SHP77 treated with DMSO at 0.1 percent for 48 hours (cell line): ENCODE measurements at regions not wholly inside any gene's neighbourhood (a gene's known extent, or its start where the extent isn't known, plus 50 kb on each side); places are given as distances from the start of the nearest gene placed in this dataset.

Source experiments
- DNase-seq: peaks from one replicate; lab custom pipeline; 2025; lab: John Stamatoyannopoulos, UW

- DNase-seq, result no peak
Observed at GRCh38 chr1:95370691-95371562, 136.9 kb downstream of the RWDD3 start.

DNA sequence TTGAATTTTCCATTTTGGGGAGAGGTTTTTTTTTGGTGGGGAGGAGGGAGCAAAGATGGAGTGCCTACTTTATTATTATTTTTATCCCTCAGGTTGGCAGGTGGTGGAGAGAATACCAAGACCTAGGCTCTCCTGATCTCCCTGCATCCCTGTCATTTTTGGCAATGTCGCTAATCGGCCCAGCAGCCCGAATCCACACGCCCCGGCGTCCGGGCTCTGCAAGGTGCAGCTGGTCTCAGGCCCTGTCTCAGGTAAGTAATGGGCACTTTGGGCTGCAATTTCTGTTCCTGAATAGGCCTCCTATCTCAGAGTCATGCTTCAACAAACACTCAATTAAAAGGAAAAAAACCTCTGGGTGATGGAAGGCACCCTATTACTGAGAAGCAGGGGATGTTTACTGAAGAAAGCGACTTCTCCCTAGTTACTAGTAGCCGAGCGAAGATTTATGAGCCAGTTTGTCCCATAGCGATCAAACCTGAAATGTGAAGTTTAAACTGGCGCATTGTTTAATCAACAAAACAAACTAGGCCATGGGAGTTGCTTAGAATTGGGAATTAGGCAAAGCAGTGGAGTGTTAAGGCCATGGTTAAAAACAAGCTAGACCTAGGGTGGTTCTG is 137.8 kb downstream of the RWDD3 start:
- no peak for DNase-seq

- no peak for DNase-seq
Observed at GRCh38 chr1:95375174-95375573, 141.2 kb downstream of the RWDD3 start.

DNA sequence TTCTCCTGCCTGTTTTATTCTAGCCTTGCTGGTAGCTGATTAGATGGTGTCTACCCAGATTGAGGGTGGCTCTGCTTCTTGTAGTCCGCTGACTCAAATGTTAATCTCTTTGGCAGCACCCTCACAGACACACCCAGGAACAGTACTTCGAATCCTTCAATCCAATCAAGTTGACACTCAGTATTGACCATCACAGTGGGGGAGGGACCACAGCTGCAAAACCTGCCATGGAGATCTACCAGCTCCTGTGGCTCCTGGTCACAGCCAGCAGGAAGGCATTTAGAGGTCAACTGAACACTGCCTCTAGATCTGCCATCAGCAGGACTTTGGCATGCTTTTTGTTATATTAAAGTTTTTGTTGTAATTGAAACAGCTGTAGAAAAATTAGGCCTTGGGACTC is 146.9 kb downstream of the RWDD3 start:
- DNase-seq, result no peak

- DNase-seq, result no peak
Observed at GRCh38 chr1:95382000-95382786, 148.2 kb downstream of the RWDD3 start.

GRCh38 chr1:95383111-95383510 is 149.1 kb downstream of the RWDD3 start:
- no peak for DNase-seq

- DNase-seq, result no peak
Observed at GRCh38 chr1:95384567-95384966, 150.6 kb downstream of the RWDD3 start.

- no peak for DNase-seq
Observed at GRCh38 chr1:95386371-95386770, 152.4 kb downstream of the RWDD3 start.

DNA sequence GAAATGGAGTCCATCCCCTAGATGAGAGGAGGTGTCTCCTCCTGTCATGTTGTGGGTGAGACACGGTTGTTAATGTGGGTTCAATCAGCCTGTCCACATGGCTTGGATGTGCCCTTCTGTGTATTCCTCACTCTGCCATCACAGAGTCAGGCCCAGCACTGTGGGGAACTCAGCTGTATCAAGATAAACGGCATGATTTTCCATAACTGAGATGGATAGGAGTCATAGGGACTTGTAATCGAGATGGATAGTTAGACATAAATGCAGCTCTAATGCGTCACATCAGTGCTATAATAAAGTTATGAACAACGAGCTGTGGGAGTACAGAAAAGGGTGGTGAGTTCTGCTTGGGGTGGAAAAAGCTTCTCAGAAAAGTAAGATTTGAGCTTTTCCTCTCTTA is 152.9 kb downstream of the RWDD3 start:
- no peak for DNase-seq

DNA sequence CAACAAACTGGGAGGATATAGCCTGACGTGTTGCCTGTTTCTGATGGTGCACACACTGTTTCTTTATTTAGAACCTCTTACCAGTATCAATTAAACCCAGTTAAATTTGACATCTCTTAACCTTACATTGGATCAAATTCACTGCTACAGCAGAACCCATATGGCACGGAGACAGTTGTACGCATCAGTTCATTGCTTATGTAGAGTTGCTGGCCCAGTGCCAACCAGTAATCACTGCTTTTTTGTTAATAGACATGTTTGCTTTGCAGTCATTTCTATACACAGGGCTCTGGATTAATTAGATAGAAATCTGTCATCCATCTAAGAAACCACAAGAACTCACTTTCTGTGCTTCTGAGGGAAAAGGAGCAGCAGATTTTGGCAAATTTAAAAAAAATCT is 154.0 kb downstream of the RWDD3 start:
- no peak for DNase-seq

GRCh38 chr1:95393434-95393833 is 159.4 kb downstream of the RWDD3 start:
- no peak for DNase-seq

- DNase-seq, result no peak
Observed at GRCh38 chr1:95396557-95396956, 162.5 kb downstream of the RWDD3 start.

DNA sequence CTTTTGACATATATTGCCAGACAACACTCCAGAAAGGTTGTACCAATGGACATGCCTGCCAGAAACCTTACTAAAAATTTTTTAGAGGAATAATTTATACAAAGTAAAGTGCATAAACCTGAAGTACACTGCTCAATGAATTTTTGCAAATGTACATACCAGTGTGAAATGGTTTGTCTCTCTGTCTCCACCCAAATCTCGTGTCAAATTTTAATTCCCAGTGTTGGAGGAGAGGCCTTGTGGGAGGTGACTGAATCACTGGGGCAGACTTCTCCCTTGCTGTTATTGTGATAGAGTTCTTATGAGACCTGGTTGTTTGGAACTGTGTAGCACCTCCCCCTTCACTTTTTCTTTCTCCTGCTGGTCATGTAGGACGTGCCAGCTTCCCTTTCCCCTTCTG is 168.8 kb downstream of the RWDD3 start:
- DNase-seq, result no peak

DNA sequence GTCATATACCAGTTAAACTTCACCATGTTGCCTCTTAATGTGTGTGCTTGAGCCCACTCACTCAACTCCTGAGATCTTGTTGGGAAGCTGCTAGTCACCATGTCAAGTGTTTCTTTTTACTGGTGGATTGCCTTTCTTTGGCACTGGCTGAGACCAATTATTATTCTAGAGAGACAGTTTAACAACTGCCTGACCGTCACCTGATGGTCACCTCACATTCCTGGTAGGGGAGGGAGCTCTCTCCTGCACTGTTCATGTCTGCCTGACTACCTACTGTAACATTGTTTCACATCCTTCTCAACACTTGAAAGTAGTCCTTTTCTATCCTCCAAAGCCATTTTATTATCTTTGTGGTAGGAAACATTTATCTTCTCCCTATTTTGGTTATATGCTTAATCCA is 172.3 kb downstream of the RWDD3 start:
- no peak for DNase-seq

- DNase-seq, result no peak
Observed at GRCh38 chr1:95407131-95407885, 173.3 kb downstream of the RWDD3 start.

- no peak for DNase-seq
Observed at GRCh38 chr1:95407886-95408291, 173.9 kb downstream of the RWDD3 start.

GRCh38 chr1:95408507-95409136 is 174.6 kb downstream of the RWDD3 start:
- DNase-seq, result no peak

- DNase-seq, result no peak
Observed at GRCh38 chr1:95409276-95409675, 175.3 kb downstream of the RWDD3 start.

DNA sequence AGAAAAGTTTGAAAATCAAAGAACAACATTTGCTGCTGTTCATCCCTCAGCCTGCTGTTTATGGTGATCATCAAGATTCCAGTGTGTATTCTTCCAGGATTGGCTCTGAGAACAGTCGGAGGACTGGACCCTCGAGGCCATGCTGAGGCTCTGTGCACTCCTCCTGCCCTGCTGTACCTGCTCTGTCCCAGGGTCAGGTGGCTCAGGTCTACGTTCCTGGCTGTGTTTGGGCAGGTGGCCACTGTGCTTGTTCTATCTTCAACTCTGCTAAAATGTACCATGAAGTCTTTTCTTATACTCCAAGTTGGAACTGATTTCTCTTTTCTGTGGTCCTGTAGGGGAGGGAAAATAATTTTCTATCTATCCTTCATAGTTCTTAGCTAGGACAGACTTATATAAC is 175.9 kb downstream of the RWDD3 start:
- DNase-seq, result no peak

GRCh38 chr1:95415146-95415545 is 181.1 kb downstream of the RWDD3 start:
- DNase-seq, result no peak

DNA sequence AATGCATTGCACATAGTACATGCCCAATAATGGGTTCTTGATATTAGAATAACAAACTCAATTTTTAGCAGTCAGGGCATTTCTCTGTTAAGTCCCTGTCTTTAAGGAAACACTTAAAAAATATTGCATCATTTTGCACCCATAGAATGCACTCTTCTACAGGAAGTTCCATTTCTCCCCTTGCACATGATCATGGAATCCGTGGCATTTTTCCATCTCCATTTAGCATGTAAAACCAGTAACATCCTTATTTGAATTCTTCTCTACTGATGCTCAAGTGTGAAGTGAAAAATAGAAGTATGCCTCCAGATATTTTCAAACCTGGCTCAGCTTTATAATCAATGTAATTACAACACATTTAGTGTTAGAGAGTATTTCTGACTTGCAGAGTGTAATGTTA is 192.8 kb downstream of the RWDD3 start:
- DNase-seq, result no peak

DNA sequence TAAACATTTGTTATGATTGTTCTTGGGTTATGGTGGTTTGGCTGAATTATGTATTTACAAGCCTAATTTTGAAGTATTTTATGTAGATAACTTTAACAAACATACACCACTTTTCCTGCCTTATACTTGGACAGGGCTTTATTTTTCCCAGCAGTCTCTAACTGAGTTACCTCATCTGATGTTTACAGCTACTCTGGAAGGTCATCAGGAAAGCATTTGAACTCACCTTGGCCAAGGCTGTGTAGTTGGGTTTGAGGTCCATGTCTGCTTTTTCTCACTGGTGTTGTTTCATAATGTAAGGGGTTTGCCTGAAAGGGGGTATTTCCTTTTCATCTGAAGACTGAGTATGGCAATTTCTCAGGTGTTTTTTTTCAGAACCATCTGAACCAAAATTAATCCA is 193.5 kb downstream of the RWDD3 start:
- no peak for DNase-seq
